Psoas muscle (tissue), 7 donors: ENCODE measurements at regions not wholly inside any gene's neighbourhood (a gene's known extent, or its start where the extent isn't known, plus 50 kb on each side); places are given as distances from the start of the nearest gene placed in this dataset.

Experiments
- ATAC-seq, 4 donors: fragments of 200-7000 bp; cut with Tn5 transposase; one replicate each; pipeline ENCODE4 v1.9.1; 2020; ENCODE audit warnings: moderate library complexity in 3 of 4, mild to moderate bottlenecking in 2 of 4
- DNase-seq, 2 donors: peaks; one replicate each; pipeline ENCODE4 v3.0.0-alpha.2; 2020
- H3K27ac ChIP-seq: fragments of 200-600 bp; one replicate; pipeline ENCODE4 v1.8.0; 2022
- H3K27me3 ChIP-seq, 3 donors: fragments of 200-600 bp in 1 of 3; one replicate each; pipeline versions ENCODE4 v1.6.1 to v1.8.0; 2013 to 2022; ENCODE audit warnings: low read length in 2 of 3, mild to moderate bottlenecking in 2 of 3, moderate library complexity in 1 of 3; ENCODE audit not compliant: insufficient read depth in 3 of 3
- H3K36me3 ChIP-seq, 2 donors: fragments of 200-600 bp in 1 of 2; one replicate each; pipeline versions ENCODE4 v1.6.1 to v1.8.0; 2013 to 2022; ENCODE audit warnings: low read depth in 1 of 2, mild to moderate bottlenecking in 1 of 2, moderate library complexity in 1 of 2; ENCODE audit not compliant: insufficient read depth in 1 of 2
- H3K4me1 ChIP-seq: fragments of 200-600 bp; one replicate; pipeline ENCODE4 v1.8.0; 2022
- H3K4me3 ChIP-seq: fragments of 200-600 bp; one replicate; pipeline ENCODE4 v1.8.0; 2022; ENCODE audit warnings: mild to moderate bottlenecking
- H3K9me3 ChIP-seq: fragments of 200-600 bp; one replicate; pipeline ENCODE4 v1.8.0; 2022
- CTCF ChIP-seq: fragments of 200-600 bp; IDR thresholded peaks from one replicate; pipeline ENCODE4 v1.8.0; 2022; ENCODE audit warnings: antibody characterized with exemption
- WGBS, 3 donors: extraction: QIAGEN DNeasy Blood & Tissue Kit; methylation state at CpG; one replicate each; pipeline versions ENCODE4 v1.1.6 to v1.1.7; 2013; 5-methylcytosine and 5-hydroxymethylcytosine counted together
- intact Hi-C, 2 donors: fragments of 100-400 bp; cut with DNase I; formaldehyde crosslinking; loops; one replicate each; pipeline versions ENCODE4 v1.11.0 to v1.14.2; 2022
- donor health status: healthy with polysubstance abuse.
- donor health status: DM: no; HTN: no; CAD: no; lungs with moderate emphysema.
- donor health status: Bipolar disorder and iron deficiency.
- donor health status: healthy.
- donor health status: DM: yes; HTN: yes; CAD: no.
- donor health status: DM: no; HTN: no; CAD: no.
- donor health status: DM: yes; HTN: yes; CAD: no.

GRCh38 chr6:127641905-127642304, 64.9 kb downstream of the C6orf58 start:
- TF ChIP-seq CTCF = peak; percentile 46
- intact Hi-C loops = loop anchor here in 1 of 2 donors (5.0 kb wide), 1 partner anchor 90 kb away; no protein-coding TSS in a partner anchor
- Histone ChIP-seq H3K4me3 (no peak overlapping the region), H3K4me1 (no peaks in the 10 kb centered on the region), H3K9me3 (no peaks in the 10 kb centered on the region), H3K36me3 (no peaks in the 10 kb centered on the region), H3K27me3 (no peaks in the 10 kb centered on the region), H3K27ac (no peak overlapping the region)
- ATAC-seq (peak in 3 of 4 donors; percentile 46 to 64 (median 47)), DNase-seq (no peak)
- 29 to 38% (median 34%) methylated on average over 7 of the region's 7 CpGs for WGBS, 3 donors
